SK-N-SH (cell line): ENCODE measurements at regions not wholly inside any gene's neighbourhood (a gene's known extent, or its start where the extent isn't known, plus 50 kb on each side); places are given as distances from the start of the nearest gene placed in this dataset.

Experiments used
- POLR2AphosphoS5 ChIP-seq: IDR thresholded peaks from 2 replicates; pipeline ENCODE4 v1.6.1; 2012; ENCODE audit warnings: low read depth, low read length
- REST ChIP-seq: IDR thresholded peaks from 2 replicates; pipeline ENCODE4 v1.6.1; 2012; ENCODE audit warnings: mild to moderate bottlenecking, low read depth, low read length, moderate library complexity
- USF2 ChIP-seq: fragments of 150-350 bp; IDR thresholded peaks from 2 replicates; pipeline ENCODE4 v1.6.1; 2017; ENCODE audit warnings: antibody characterized with exemption, low read length, low read depth, borderline replicate concordance

GRCh38 chr20:52630138-52630537 lies 342.0 kb upstream of the TSHZ2 start:
- TF ChIP-seq REST: no peak
- TF ChIP-seq USF2: no peak
- TF ChIP-seq POLR2AphosphoS5: no peak
